ENCODE measurements at regions not wholly inside any gene's neighbourhood (a gene's known extent, or its start where the extent isn't known, plus 50 kb on each side); places are given as distances from the start of the nearest gene placed in this dataset.
"Not testable (repeated sequence)": the region's sequence is repeated elsewhere in the genome, so short reads cannot be mapped to it uniquely, and the experiment has no call there.

DNA sequence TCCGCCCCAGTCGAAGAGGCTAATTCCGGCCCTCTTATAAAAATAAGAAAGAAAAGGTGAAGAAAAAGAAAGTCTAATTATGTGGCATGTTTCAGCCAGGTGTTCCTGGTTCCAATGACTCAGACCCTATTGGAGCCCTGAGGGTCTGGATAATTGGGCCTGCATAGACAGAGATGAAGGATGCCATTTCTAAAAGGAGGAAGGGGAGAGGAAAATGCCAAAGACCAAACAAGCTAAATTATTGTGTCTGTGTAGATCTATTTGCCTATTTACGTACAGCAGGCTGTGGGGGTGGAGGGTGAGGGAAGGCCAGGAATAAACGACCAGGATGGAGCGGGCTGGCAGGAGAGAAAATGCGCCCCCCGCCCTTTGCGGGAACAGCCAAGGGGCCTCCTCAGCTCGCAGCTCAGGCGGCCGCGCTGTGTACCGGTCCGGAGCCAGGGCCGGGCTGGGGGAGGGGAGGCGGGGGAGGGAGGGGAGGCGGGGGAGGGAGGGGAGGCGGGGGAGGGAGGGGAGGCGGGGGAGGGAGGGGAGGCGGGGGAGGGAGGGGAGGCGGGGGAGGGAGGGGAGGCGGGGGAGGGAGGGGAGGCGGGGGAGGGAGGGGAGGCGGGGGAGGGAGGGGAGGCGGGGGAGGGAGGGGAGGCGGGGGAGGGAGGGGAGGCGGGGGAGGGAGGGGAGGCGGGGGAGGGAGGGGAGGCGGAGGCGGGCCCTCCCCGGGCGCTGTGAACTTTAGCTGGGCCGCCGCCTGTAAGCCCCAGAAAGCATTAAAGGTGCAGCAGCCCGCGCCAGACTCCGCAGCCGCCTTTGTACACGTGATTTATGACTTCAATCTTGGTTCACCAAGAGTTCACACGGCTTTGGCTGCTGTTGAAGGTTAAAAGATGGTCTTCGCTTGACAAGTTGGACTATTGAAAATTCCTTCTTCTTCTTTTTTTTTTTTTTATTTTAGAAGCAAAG, 113.0 kb upstream of the FOXD4L5 start:
- DNase-seq (ENCODE audit: low read depth in 4 of 4, low spot score in 2 of 4) = not testable (repeated sequence)

DNA sequence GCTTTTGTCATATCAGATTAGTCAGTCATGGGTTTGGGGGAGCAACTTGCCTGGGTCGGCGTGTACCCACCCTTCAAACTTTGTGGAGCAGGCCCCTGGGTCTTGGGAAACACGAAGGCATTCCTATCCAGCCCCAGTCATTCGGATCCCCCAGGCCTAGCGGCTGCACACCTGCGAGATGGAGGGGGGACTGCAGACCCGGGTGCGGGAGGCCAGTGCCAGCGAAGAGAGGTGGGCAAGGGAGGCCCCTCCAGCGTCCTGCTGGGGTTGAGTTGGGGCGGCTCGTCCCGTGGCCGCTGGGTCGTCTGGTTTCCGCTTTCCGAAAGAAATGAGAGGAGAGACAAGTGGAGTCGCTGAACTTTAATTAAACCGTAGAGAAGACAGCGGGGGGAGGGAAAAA, 112.2 kb upstream of the FOXD4L5 start:
- DNase-seq (ENCODE audit: low read depth in 4 of 4, low spot score in 2 of 4) = not testable (repeated sequence)

DNA sequence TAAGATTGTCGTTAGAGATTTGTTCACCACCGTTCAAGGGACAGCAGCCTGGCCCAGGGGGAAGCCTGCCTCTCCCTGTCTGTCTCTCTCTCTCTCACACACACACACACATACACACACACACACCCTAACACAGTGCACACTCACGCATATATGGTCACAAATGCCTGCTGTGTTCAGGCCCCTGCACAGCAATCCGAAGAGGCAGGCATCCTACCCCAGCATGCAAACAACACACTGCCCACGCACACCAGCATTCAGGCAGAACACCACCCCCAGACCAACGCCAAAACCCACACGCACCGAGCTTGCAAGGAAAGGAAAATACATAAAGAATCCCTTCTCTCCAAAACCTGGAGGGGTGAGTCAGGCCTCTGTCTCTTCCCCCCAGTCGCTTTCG, 111.6 kb upstream of the FOXD4L5 start:
- not testable (repeated sequence) for DNase-seq (ENCODE audit: low read depth in 4 of 4, low spot score in 2 of 4)

DNA sequence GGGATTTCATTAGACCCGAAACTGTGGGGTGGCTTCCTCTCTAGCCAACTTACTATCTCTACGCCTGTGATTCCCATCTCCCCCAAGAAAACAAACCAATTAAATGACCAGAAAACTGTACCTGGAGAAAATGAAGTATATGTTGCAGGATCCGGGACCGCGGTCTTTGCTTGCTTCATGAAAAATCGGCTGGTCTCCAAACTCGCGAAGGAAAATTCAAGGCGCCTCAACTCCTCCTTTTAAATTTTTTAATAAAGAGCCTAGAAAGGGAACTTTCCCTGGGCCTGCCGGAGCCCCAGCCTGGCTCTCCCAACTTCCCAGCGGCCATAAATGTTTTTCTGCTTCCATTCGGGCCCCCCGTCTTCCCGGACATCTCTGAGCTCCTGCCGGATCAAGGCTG, 110.8 kb upstream of the FOXD4L5 start:
- DNase-seq (ENCODE audit: low read depth in 4 of 4, low spot score in 2 of 4) = not testable (repeated sequence)

DNA sequence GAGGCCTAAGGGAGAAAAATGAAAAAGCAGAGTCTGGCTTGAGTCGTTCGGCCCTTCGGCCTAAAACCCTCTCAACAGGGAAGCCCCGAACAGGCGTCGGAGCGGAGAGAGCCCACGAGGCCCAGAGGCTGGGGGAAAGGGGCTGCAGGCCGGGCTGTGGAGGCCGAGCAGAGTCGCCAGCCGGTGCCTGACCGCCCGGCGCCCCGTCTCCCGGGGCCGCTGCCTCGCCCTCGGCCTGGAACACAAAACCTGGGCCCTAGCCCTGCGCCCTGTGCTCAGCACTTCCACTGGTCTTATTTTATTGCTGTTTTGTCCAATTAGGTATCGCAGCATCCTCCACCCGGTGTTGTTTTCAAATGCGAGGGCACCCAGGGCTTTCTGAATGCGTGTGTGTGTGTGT, 110.1 kb upstream of the FOXD4L5 start:
- DNase-seq (ENCODE audit: low read depth in 4 of 4, low spot score in 2 of 4) = not testable (repeated sequence)

DNA sequence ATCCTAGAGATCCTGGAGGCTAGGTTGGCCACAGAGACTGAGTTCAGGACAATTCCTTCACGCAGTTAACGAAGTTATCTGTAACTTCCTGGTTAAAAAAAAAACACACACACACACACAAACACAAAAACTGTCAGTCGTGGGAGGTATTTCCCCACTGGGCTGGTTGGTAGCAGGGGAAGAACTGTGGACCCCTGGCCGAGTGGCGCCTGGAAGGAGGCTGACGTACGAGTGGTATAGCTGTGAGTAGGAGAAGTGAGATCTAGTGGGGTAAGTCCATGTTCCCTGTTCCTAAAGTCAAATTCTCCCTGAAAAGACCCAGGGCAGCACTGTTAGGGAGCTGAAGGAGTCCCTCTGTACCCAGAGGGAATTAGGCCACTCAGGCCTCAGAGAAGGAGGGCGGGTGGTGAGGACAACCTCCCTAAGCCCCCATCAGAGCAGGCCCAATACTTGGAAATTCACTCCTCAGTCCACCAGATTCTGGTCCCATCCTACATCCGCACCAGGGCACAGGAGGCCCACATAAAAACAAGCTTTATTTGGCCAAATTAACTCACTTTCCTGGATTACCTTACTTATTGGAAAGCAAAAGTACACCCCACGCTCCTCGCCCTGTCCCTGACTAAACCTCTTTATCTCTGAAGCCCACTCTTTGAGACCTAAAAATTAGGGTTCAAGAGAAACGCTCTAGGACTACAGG, 108.3 kb upstream of the FOXD4L5 start:
- not testable (repeated sequence) for DNase-seq (ENCODE audit: low read depth in 4 of 4, low spot score in 2 of 4)

DNA sequence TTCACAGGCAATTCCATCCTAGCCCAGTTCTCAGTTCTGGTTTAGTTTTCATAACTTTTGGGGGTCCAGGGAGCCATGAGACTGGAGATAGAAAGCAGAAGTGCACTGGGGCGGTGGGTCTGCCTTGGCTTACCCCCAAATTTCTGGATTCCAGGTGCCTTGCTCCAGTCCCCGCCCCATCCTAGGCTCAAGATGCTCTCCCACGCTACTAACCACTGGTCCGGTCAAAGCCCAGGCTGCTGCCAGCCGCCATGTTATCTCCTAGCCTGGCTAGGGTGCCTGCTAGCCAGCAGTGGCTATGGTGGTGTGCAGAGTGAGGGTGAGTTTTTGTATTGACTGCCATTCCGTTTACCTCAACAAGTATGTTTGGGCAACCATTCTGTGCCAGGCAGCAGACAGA, 107.6 kb upstream of the FOXD4L5 start:
- DNase-seq (ENCODE audit: low read depth in 4 of 4, low spot score in 2 of 4) = not testable (repeated sequence)

DNA sequence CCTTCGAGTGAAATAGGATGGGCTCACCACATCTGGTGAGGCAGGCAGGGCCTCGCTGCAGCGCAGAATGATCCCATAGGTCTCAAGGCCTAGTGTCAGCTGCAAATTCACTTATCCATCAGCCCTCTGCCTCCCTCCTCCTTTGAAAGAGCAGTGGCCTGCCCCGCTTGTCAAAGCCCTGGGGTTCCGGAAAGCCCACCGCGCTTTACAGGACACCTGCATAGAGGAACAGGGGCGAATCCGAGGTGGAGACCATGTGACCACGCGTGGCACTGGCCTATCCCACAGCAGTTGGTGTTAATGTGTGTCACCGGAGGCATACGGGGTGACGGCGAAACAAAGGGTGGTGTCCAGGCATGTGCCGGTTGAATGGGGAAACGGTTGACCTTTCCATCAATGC, 104.7 kb upstream of the FOXD4L5 start:
- DNase-seq (ENCODE audit: low read depth in 4 of 4, low spot score in 2 of 4) = not testable (repeated sequence)

DNA sequence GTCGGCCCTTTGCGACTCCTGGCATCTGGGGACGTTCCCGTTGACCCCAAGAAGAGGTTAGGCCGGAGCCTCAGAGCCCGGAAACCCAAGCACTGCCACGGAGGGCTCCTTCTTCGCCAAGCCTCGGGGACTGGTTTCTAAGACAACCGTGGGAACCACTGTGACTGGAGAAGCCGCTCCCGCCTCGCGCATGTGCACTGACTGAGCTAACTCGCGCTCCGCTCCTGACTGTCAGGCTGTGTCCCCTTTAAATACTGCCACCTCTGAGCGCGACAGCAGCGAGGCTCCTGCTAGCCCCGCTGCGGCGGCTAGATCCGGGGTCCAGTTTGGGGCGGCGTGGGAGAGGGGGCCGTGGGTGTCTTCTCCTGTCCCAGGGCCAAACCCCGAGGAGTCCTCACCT, 104.2 kb upstream of the FOXD4L5 start:
- not testable (repeated sequence) for DNase-seq (ENCODE audit: low read depth in 4 of 4, low spot score in 2 of 4)

DNA sequence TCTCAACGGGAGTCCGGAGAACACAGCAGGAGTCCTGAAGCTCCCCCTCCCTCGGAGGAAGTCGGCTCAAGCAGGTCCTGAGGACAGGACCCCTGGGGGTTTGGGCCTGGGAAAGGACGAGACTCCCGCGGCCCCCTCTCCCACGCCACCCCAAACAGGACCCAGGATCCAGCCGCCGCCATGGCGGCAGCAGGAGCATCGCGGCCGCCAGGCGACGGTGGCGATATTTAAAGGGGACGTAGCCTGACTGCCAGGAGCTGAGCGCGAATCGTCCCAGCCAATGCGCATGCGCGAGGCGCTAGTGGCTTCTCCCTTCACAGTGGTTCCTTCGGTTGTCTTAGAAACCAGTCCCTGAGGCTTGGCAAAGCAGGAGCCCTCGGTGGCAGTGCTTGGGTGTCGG, 101.7 kb upstream of the FOXD4L5 start:
- peak; percentile 55 to 78 (median 74) for DNase-seq (ENCODE audit: low read depth in 4 of 4, low spot score in 2 of 4)

DNA sequence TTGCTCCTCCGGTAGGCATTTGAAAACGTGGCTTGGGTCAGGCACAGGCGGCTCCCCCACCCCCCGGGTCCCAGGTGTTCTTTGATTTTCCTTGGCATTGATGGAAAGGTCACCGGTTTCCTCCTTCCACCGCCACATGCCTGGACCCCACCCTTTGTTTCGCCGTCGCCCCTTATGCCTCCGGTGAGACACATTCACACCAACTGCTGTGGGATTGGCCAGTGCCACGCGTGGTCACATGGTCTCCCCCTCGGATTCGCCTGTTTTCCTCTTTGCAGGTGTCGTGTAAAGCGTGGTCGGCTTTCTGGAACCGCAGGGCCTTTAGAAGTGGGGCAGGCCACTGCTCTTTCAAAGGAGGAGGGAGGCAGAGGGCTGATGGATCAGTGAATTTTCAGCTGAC, 101.2 kb upstream of the FOXD4L5 start:
- DNase-seq (ENCODE audit: low read depth in 4 of 4, low spot score in 2 of 4) = not testable (repeated sequence)

DNA sequence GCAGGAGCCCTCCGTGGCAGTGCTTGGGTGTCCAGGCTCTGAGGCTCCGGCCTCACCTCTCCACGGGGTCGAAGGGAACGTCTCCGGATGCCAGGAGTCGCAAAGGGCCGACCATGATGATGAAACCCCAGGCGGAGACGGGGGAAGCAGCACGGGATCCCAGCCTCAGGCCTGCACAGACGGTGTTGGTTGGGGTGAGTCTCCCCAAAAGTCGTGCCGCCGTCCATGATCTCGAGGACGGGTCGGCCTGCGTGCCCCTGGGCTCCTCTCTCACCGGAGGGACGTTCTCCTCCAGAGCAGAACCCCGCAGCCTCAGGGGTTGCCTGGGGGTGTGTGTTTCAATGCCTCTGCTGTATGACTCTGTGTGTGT, 100.6 kb upstream of the FOXD4L5 start:
- DNase-seq (ENCODE audit: low read depth in 4 of 4, low spot score in 2 of 4) = not testable (repeated sequence)

DNA sequence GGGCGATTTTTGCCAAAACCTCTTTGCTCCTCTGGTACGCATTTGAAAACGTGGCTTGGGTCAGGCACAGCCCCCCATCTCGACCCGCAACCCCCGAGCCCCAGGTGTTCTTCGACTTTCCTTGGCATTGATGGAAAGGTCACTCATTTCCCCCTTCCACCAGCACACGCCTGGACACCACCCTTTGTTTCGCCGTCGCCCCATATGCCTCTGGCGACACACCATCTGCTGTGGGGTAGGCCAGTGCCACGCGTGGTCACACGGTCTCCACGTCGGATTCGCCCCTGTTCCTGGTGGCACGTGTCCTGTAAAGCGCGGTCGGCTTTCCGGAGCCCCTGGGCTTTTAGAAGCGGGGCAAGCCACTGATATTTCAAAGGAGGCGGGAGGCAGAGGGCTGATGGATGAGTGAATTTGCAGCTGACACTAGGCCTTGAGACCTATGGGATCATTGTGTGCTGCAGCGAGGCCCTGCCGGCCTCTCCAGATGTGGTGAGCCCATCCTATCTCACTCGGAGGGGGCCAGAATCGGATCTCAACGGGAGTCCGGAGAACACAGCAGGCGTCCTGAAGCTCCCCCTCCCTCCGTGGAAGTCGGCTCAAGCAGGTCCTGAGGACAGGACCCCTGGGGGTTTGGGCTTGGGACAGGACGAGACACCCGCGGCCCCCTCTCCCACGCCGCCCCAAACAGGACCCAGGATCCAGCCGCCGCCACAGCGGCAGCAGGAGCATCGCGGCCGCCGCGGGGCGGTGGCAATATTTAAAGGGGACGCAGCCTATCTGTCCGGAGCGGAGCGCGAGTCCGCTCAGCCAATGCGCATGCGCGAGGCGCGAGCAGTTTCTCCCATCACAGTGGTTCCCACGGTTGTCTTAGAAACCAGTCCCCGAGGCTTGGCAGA, 100.0 kb upstream of the FOXD4L5 start:
- not testable (repeated sequence) for DNase-seq (ENCODE audit: low read depth in 4 of 4, low spot score in 2 of 4)

DNA sequence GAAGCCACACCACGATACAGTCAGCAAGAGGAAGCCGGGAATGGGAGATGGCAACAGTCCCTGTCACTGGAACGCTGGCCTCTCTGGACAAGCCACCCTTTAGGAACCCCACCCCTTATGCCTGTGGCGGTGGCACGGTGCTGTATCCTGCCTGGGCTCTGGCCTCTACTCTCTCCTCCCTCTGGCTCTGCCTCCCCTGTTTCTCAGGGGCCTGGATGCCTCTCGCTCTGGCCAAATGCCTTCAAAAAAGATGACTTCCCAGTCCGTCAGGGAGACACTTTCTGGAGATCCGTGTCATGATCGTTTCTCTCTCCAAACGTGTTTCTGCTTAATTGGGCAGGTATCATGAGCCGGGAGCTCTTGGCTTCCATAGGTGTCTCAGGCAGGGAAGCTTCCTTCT, 99.1 kb upstream of the FOXD4L5 start:
- DNase-seq (ENCODE audit: low read depth in 4 of 4, low spot score in 2 of 4) = not testable (repeated sequence)

DNA sequence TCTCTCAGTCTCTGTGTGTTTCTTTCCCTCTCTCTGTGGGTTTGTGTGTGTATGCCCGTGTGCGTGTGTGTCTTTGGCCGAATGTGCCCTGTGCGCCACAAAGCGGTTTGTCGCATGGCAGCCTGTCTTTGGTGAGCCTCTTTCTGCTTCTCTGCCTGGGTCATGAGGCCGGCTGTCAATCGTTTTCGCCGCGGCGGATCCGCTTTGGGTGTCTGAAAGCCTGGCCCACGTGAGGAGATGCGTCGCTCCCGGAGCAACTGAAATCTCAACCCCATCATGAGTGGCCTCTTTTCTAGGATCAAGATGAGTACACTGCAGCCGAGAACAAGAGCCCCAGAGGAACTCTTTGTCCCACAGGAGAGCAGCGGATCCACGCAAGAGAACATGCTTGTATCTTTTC, 98.6 kb upstream of the FOXD4L5 start:
- DNase-seq (ENCODE audit: low read depth in 4 of 4, low spot score in 2 of 4) = not testable (repeated sequence)

DNA sequence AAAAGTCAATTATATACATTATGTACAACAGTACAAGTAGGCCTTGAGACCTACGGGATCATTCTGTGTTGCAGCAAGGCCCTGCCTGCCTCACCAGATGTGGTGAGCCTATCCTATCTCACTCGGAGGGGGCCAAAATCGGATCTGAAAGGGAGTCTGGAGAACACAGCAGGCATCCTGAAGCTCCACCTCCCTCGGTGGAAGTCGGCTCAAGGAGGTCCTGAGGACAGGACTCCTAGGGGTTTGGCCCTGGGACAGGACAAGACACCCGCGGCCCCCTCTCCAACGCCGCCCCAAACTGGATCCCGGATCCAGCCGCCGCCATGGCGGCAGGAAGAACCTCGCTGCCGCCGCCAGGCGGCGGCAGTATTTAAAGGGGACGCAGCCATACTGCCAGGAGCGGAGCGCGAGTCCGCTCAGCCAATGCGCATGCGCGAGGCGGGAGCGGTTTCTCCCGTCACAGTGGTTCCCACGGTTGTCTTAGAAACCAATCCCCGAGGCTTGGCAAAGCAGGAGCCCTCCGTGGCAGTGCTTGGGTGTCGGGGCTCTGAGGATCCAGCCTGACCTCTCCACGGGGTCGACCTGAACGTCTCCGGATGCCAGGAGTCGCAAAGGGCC, 97.8 kb upstream of the FOXD4L5 start:
- DNase-seq (ENCODE audit: low read depth in 4 of 4, low spot score in 2 of 4) = not testable (repeated sequence)

Measured in left renal cortex interstitium (tissue), 4 donors.